ENCODE measurements at regions not wholly inside any gene's neighbourhood (a gene's known extent, or its start where the extent isn't known, plus 50 kb on each side); places are given as distances from the start of the nearest gene placed in this dataset.
"Not testable (repeated sequence)": the region's sequence is repeated elsewhere in the genome, so short reads cannot be mapped to it uniquely, and the experiment has no call there.

- DNase-seq = no peak
These were observed 93.4 kb downstream of the ZFP64 start for GRCh38 chr20:52098186-52098585.

DNA sequence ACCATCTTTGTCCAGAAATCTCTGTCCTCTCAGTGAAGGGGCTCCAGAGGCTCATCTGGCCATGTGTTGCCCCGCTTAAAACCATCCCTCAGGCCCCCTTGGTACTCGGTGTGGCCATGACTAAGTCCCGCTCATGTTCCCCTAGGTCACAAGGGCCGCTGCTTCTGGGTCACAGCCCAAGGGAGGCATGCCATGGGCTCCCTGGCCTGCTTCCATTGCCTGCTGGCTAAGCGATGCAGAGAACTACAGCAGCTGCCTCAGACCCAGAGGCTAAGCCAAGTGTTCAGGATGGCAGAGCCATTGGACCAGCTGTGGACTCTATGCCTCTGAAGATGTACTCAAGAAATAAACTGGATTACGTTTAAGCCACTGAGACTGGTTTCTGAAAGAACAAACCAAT lies 95.5 kb downstream of the ZFP64 start:
- DNase-seq = no peak

GRCh38 chr20:52094693-52095092 lies 96.9 kb downstream of the ZFP64 start:
- DNase-seq = no peak

DNA sequence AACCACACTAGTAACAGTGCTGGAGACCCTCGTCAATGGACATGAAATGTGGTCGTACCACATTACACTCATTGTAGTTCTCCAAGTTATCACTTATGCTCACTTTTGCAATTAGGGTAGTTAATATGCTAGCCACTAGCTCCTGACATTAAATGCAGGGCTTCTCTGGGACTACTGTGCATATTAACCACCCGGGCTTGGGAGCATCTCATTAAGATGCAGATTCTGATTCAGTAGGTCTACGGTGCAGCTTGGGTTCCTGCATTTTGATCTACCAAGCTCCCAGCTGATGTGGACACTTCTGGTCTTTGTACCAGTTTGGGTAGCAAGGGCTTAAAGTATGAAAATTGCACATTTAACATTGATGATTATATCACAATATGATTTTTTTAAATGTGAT lies 98.0 kb downstream of the ZFP64 start:
- no peak for DNase-seq

GRCh38 chr20:52090035-52090434 lies 101.5 kb downstream of the ZFP64 start:
- no peak for DNase-seq

DNA sequence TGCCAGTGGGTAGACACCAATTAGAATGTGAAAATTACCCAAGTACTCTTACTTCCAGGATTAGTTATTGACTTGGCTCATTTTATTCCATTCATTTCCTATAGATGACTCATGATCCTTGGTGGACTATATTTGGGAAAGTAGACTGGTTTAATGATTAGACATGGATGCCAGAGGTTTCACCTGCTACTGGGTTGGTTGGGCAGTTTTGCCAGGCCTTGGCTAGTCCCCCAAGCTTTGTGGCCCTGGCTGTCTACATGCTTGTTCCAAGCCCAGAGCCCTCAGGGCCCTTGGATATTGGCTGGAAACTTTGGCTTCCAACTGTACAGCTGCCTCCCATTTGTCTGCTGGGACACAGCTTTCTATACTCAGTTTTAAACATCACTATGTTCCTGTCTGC lies 104.1 kb downstream of the ZFP64 start:
- DNase-seq = no peak

GRCh38 chr20:52086878-52087277 lies 104.7 kb downstream of the ZFP64 start:
- DNase-seq = no peak

- no peak for DNase-seq
These were observed 106.9 kb downstream of the ZFP64 start for GRCh38 chr20:52084727-52085126.

DNA sequence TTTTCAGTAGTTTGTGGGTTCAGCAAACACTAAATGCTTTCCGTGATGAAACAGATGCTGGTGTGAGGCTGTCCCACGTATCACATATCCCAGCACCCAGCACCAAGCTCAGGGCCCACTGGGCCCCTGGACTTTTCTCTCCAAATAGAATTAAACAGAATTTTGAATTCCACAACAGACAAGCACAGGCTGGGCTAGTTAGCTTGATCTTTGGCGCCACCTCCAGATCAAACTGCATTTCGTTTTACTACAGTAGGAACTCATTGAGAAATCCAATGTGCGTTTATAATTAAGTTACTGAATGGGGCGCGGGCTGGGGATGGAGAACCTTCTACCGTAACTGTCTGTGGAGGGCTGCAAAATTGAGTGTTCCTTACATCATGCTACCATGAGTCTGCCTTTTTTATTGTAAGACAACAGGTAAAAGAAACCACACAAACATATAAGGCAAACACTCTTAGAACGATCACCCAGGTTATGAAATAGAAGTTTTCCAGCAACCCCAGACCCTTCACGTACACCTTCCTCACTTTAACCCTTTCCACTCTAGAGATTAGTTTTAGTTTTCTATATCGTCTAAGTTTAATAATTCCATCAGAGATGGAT lies 107.8 kb downstream of the ZFP64 start:
- peak; percentile 22 to 57 for DNase-seq

GRCh38 chr20:52082612-52083011 lies 109.0 kb downstream of the ZFP64 start:
- DNase-seq = no peak

DNA sequence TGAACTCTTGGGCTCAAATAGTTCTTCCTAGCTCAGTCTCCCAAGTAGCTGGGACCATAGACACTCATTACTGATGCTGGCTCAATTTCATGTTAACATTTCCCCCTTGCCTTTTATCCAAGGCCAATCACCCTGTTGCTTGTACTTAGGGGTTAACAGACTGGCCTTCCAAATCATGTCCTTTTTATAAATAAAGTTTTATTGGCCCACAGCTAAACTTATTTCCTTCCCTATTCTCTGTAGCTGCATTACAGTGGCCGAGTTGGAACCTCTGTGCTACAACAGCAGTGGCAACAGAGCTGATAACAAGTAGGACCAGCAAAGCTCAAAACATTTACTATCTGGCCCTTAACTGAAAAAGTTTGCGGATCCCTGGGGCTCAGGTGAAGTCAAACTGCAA lies 109.8 kb downstream of the ZFP64 start:
- DNase-seq = no peak

DNA sequence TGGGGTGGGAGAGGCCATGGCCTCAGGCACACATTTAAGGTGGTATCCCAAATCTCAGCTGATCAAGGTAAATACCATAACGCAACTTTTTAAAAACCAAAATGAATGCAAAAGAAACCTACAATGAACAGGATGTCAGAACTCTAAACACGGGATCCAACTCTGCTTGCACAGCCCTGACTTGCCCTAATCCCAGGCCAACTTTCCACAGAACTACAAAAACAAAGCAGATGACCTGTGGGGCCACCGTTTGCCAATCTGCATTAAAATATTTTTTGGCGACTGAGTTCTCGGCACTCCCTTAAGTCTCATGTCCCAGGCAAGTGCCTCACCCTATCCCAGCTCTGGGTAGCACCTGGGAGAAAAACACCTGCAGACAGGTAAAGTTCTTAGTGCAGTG lies 110.5 kb downstream of the ZFP64 start:
- DNase-seq = no peak

- no peak for DNase-seq
These were observed 113.3 kb downstream of the ZFP64 start for GRCh38 chr20:52078289-52078688.

GRCh38 chr20:52076164-52076563 lies 115.4 kb downstream of the ZFP64 start:
- no peak for DNase-seq

- no peak for DNase-seq
These were observed 116.2 kb downstream of the ZFP64 start for GRCh38 chr20:52075400-52075799.

- DNase-seq = no peak
These were observed 120.4 kb downstream of the ZFP64 start for GRCh38 chr20:52071136-52071535.

- no peak for DNase-seq
These were observed 126.6 kb downstream of the ZFP64 start for GRCh38 chr20:52064931-52065330.

GRCh38 chr20:52062452-52063209 lies 128.9 kb downstream of the ZFP64 start:
- DNase-seq = no peak

DNA sequence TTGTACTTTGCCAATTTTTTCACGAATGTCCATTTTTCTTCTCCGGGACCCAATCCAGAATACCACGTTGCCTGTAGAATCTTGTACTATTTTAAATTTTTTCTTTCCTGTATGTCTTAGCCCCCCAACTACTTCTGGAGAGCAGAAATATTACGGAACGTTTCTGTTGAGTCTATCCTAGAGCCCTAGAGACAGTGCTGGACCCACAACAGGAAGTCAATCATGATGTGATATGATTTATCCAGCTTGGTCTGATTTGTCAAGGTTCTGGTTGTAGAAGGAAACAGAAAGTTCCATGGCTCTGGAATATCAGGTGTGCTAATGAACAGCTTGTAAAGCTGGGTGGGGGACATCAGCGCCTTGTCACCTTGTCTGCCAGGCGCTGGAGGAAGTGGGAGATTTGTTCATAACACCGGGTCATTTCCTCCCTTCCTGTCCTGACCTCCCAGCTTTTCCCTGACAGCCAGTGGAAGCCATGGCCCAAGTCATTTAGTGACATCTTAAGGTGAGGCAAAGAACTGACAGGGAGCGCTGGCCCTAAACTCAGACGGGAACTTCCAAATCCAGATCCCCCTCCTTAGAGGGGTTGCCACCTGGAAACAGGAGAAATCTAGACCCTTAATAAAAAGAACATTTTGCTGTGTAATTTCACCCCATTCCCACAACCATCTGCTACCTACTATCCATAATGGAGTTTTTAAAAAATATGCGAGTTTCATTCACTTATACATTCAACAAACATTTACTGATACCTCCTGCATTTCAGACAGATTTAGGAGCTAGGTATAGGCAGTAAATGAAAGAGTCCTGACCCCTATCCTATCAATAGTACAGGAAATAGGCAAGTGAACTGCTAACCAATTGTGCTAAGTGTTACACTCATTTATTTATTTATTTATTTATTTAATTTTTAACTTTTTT lies 130.5 kb downstream of the ZFP64 start:
- DNase-seq = no peak

DNA sequence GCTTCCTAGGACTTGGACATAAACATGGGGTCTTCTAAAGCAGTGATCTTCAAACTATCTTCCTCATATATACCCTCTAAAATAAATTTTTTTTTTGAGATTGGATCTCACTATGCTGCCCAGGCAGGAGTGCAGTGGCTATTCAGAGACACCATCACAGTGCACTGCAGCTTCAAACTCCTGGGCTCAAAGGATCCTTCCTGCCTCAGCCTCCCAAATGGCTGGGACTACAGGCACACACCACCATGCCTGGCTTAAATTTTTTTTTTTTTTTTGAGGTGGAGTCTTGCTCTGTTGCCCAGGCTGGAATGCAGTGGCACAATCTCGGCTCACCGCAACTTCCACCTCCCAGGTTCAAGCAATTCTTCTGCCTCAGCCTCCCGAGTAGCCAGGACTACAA lies 134.4 kb downstream of the ZFP64 start:
- DNase-seq = not testable (repeated sequence)

DNA sequence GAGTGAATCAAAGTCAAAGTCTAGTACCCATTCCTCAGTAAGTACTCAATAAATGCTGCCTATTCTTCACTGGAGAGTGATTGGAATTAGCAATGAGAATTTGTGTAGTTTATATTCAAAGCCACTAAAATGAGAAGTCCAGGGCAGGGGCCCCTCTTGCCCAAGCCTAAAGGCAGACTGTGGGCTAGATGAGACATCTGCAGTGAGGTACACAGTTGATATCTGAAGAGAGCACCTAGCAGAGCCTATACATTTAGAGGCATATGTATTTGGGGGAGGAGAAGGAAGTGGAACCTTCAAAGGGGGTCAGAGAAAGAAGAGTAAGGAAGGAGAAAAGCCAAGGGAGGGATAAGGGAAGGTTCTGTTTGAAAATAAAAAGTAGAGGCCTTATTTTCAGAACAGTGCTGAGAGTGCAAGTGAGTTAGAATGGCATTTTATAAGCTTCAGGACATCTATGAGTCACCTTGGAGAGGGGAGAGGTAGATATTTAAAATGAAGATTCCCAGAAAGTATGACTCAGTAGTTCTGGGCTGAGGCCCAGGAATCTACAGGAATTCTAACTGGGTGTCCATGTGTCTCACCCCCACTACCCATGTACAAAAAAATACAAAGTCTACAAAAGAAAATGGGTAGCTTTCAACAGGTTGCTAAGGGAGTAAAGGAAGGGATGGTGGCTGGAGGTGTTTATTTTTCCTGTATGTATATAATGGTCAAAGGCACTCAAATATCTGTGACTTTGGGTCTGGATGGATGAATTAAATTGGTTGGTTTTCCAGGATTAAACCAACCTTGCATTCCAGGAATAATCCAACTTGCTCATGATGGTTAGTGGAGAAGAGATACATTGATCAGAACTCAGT lies 135.1 kb downstream of the ZFP64 start:
- no peak for DNase-seq

GRCh38 chr20:52054123-52054522 lies 137.5 kb downstream of the ZFP64 start:
- DNase-seq = peak in 1 of 2 donors; percentile 39
